Epidermal melanocyte (primary cell): ENCODE measurements at regions not wholly inside any gene's neighbourhood (a gene's known extent, or its start where the extent isn't known, plus 50 kb on each side); places are given as distances from the start of the nearest gene placed in this dataset.

Experiments
- DNase-seq: peaks from one replicate; pipeline ENCODE4 v3.0.0; 2011; ENCODE audit warnings: low spot score; ENCODE audit not compliant: insufficient read length

- DNase-seq, result no peak
Observed at GRCh38 chr15:85941186-85941855, 138.3 kb upstream of the AGBL1 start.

GRCh38 chr15:85942632-85943031, 137.0 kb upstream of the AGBL1 start:
- no peak for DNase-seq

- DNase-seq, result no peak
Observed at GRCh38 chr15:85943151-85943550, 136.5 kb upstream of the AGBL1 start.

GRCh38 chr15:85943791-85944190, 135.9 kb upstream of the AGBL1 start:
- no peak for DNase-seq

- no peak for DNase-seq
Observed at GRCh38 chr15:85947021-85947420, 132.7 kb upstream of the AGBL1 start.

- no peak for DNase-seq
Observed at GRCh38 chr15:85947936-85948335, 131.7 kb upstream of the AGBL1 start.

- no peak for DNase-seq
Observed at GRCh38 chr15:85950101-85950500, 129.6 kb upstream of the AGBL1 start.

- DNase-seq, result no peak
Observed at GRCh38 chr15:85954586-85954985, 125.1 kb upstream of the AGBL1 start.

GRCh38 chr15:85955501-85956391, 123.9 kb upstream of the AGBL1 start:
- DNase-seq, result no peak

GRCh38 chr15:85956532-85957275, 123.0 kb upstream of the AGBL1 start:
- DNase-seq, result no peak

GRCh38 chr15:85959611-85960010, 120.1 kb upstream of the AGBL1 start:
- no peak for DNase-seq

- no peak for DNase-seq
Observed at GRCh38 chr15:85960381-85960780, 119.3 kb upstream of the AGBL1 start.

- no peak for DNase-seq
Observed at GRCh38 chr15:85961821-85962220, 117.8 kb upstream of the AGBL1 start.

- no peak for DNase-seq
Observed at GRCh38 chr15:85963262-85963760, 116.4 kb upstream of the AGBL1 start.

GRCh38 chr15:85964471-85964870, 115.2 kb upstream of the AGBL1 start:
- DNase-seq, result no peak

- DNase-seq, result no peak
Observed at GRCh38 chr15:85967553-85967952, 112.1 kb upstream of the AGBL1 start.

- DNase-seq, result no peak
Observed at GRCh38 chr15:85972805-85973540, 106.7 kb upstream of the AGBL1 start.

- DNase-seq, result no peak
Observed at GRCh38 chr15:85973584-85974347, 105.9 kb upstream of the AGBL1 start.

- DNase-seq, result no peak
Observed at GRCh38 chr15:85974348-85974705, 105.3 kb upstream of the AGBL1 start.

GRCh38 chr15:85974742-85975141, 104.9 kb upstream of the AGBL1 start:
- DNase-seq, result no peak

GRCh38 chr15:85976102-85976501, 103.6 kb upstream of the AGBL1 start:
- DNase-seq, result no peak
